Stimulated activated CD4-positive, alpha-beta T cell treated with anti-CD3 and anti-CD28 coated beads, Interleukin-1b, Interleukin-23, amount 100 ng/mL, for 48 hours (primary cell): ENCODE measurements at regions not wholly inside any gene's neighbourhood (a gene's known extent, or its start where the extent isn't known, plus 50 kb on each side); places are given as distances from the start of the nearest gene placed in this dataset.
"Not testable (repeated sequence)": the region's sequence is repeated elsewhere in the genome, so short reads cannot be mapped to it uniquely, and the experiment has no call there.

ENCODE experiments used
- DNase-seq: peaks from one replicate; pipeline ENCODE4 v3.0.0-alpha.2; 2020

- no peak for DNase-seq
Observed at GRCh38 chr11:134611537-134611936, 199.5 kb upstream of the B3GAT1 start.

GRCh38 chr11:134610116-134610910 lies 198.3 kb upstream of the B3GAT1 start:
- no peak for DNase-seq

GRCh38 chr11:134609361-134610115 lies 197.5 kb upstream of the B3GAT1 start:
- DNase-seq, result no peak

GRCh38 chr11:134607963-134608750 lies 196.1 kb upstream of the B3GAT1 start:
- DNase-seq, result no peak

GRCh38 chr11:134606251-134606650 lies 194.2 kb upstream of the B3GAT1 start:
- DNase-seq, result no peak

- no peak for DNase-seq
Observed at GRCh38 chr11:134604886-134605285, 192.8 kb upstream of the B3GAT1 start.

- no peak for DNase-seq
Observed at GRCh38 chr11:134599299-134599771, 187.3 kb upstream of the B3GAT1 start.

GRCh38 chr11:134598368-134598767 lies 186.3 kb upstream of the B3GAT1 start:
- DNase-seq, result no peak

GRCh38 chr11:134597452-134597851 lies 185.4 kb upstream of the B3GAT1 start:
- no peak for DNase-seq

GRCh38 chr11:134596404-134596803 lies 184.4 kb upstream of the B3GAT1 start:
- no peak for DNase-seq

GRCh38 chr11:134592391-134592990 lies 180.4 kb upstream of the B3GAT1 start:
- DNase-seq, result peak; percentile 62

- no peak for DNase-seq
Observed at GRCh38 chr11:134591338-134591737, 179.3 kb upstream of the B3GAT1 start.

GRCh38 chr11:134589129-134589528 lies 177.1 kb upstream of the B3GAT1 start:
- no peak for DNase-seq

GRCh38 chr11:134588460-134589110 lies 176.5 kb upstream of the B3GAT1 start:
- not testable (repeated sequence) for DNase-seq

GRCh38 chr11:134587345-134587744 lies 175.3 kb upstream of the B3GAT1 start:
- no peak for DNase-seq

GRCh38 chr11:134586726-134587125 lies 174.7 kb upstream of the B3GAT1 start:
- DNase-seq, result no peak

GRCh38 chr11:134585666-134586610 lies 173.9 kb upstream of the B3GAT1 start:
- DNase-seq, result no peak

GRCh38 chr11:134584706-134585445 lies 172.8 kb upstream of the B3GAT1 start:
- no peak for DNase-seq

GRCh38 chr11:134584001-134584561 lies 172.0 kb upstream of the B3GAT1 start:
- DNase-seq, result no peak

GRCh38 chr11:134583397-134583990 lies 171.5 kb upstream of the B3GAT1 start:
- no peak for DNase-seq
